IMR-90 (cell line): ENCODE measurements at regions not wholly inside any gene's neighbourhood (a gene's known extent, or its start where the extent isn't known, plus 50 kb on each side); places are given as distances from the start of the nearest gene placed in this dataset.

Source experiments
- ATAC-seq: fragments of 200-7000 bp; cut with Tn5 transposase; 2 replicates; pipeline ENCODE4 v1.9.1; 2020; ENCODE audit warnings: low read depth, mild to moderate bottlenecking, moderate library complexity
- BruUV-seq: library from RNA; stranded (reverse); fragments of 400-500 nt; replicated peaks from 2 replicates; lab custom pipeline; 2021; lab: Mats Ljungman, UMichigan
- CTCF ChIA-PET: fragments of 300-600 bp; formaldehyde crosslinking; extraction: SDS; loops from one replicate; lab custom pipeline; 2021; ENCODE audit warnings: antibody characterized with exemption; lab: Yijun Ruan, JAX
- POLR2A ChIA-PET: fragments of 300-600 bp; sonication (Branson Sonifier 250); formaldehyde crosslinking; loops from one replicate; lab custom pipeline; 2022; ENCODE audit warnings: antibody characterized with exemption; ENCODE audit not compliant: unreplicated experiment; lab: Charles Lee
- DNase-seq: peaks from one replicate; pipeline ENCODE4 v3.0.0; 2013
- H2AFZ ChIP-seq: replicated peaks from 2 replicates; pipeline ENCODE3; 2013; ENCODE audit warnings: low read length, mild to moderate bottlenecking; ENCODE audit not compliant: poor library complexity
- H2AK5ac ChIP-seq: 2 replicates; pipeline ENCODE4 v1.6.1; 2013; ENCODE audit warnings: low read depth, low read length, inconsistent platforms
- H2AK9ac ChIP-seq: replicated peaks from 2 replicates; pipeline ENCODE3; 2013; ENCODE audit warnings: mild to moderate bottlenecking, low read depth, low read length, moderate library complexity; ENCODE audit not compliant: poor library complexity
- H2BK120ac ChIP-seq: 2 replicates; pipeline ENCODE4 v1.6.1; 2013; ENCODE audit warnings: low read depth, low read length, inconsistent platforms
- H2BK15ac ChIP-seq: 3 replicates; pipeline ENCODE4 v1.6.1; 2013; ENCODE audit warnings: low read depth, low read length, inconsistent platforms
- H2BK20ac ChIP-seq: 2 replicates; pipeline ENCODE4 v1.6.1; 2013; ENCODE audit warnings: low read depth, mild to moderate bottlenecking, inconsistent platforms, low read length, moderate library complexity
- H2BK5ac ChIP-seq: 2 replicates; pipeline ENCODE4 v1.6.1; 2013; ENCODE audit warnings: mild to moderate bottlenecking, low read depth, low read length, inconsistent platforms; ENCODE audit not compliant: poor library complexity, severe bottlenecking
- H3K14ac ChIP-seq: replicated peaks from 2 replicates; pipeline ENCODE4 v1.6.1; 2013; ENCODE audit warnings: low read depth, low read length, inconsistent platforms
- H3K18ac ChIP-seq: 2 replicates; pipeline ENCODE4 v1.6.1; 2013; ENCODE audit warnings: low read depth, low read length, control low read depth
- H3K23ac ChIP-seq: 2 replicates; pipeline ENCODE4 v1.6.1; 2013; ENCODE audit warnings: low read depth, low read length, inconsistent platforms
- H3K27ac ChIP-seq: 2 replicates; pipeline ENCODE4 v1.5.1; 2013; ENCODE audit warnings: mild to moderate bottlenecking, control low read depth, low read length; ENCODE audit not compliant: insufficient read depth
- H3K27me3 ChIP-seq: 2 replicates; pipeline ENCODE4 v1.6.1; 2013; ENCODE audit warnings: low read length; ENCODE audit not compliant: control insufficient read depth, insufficient read depth
- H3K36me3 ChIP-seq: 2 replicates; pipeline ENCODE4 v1.6.1; 2013; ENCODE audit warnings: low read length, mixed read lengths; ENCODE audit not compliant: control insufficient read depth, insufficient read depth
- H3K4ac ChIP-seq: 2 replicates; pipeline ENCODE4 v1.6.1; 2013; ENCODE audit warnings: low read depth, low read length, inconsistent platforms
- H3K4me1 ChIP-seq: 2 replicates; pipeline ENCODE4 v1.6.1; 2013; ENCODE audit warnings: low read length, mixed read lengths; ENCODE audit not compliant: control insufficient read depth, insufficient read depth
- H3K4me2 ChIP-seq: 2 replicates; pipeline ENCODE4 v1.6.1; 2013; ENCODE audit warnings: low read depth, mild to moderate bottlenecking, control low read depth, low read length, moderate library complexity
- H3K4me3 ChIP-seq: 2 replicates; pipeline ENCODE4 v1.5.1; 2013; ENCODE audit warnings: low read depth, mild to moderate bottlenecking, control low read depth, low read length, moderate library complexity; ENCODE audit not compliant: insufficient read depth
- H3K56ac ChIP-seq: 2 replicates; pipeline ENCODE4 v1.6.1; 2013; ENCODE audit warnings: low read length, inconsistent platforms; ENCODE audit not compliant: insufficient read depth; ENCODE audit errors: extremely low read depth
- H3K79me1 ChIP-seq, 2 experiments: 2 replicates each; pipeline ENCODE4 v1.6.1; 2013; ENCODE audit warnings: low read length in 2 of 2, inconsistent platforms in 1 of 2, low read depth in 1 of 2
- H3K9ac ChIP-seq: 2 replicates; pipeline ENCODE4 v1.6.1; 2013; ENCODE audit warnings: low read depth, low read length, control low read depth
- H3K9me1 ChIP-seq: 2 replicates; pipeline ENCODE4 v1.6.1; 2013; ENCODE audit warnings: low read length, inconsistent platforms; ENCODE audit not compliant: insufficient read depth
- H3K9me3 ChIP-seq: 2 replicates; pipeline ENCODE4 v1.6.1; 2013; ENCODE audit warnings: low read length; ENCODE audit not compliant: control insufficient read depth, insufficient read depth
- H4K20me1 ChIP-seq: 2 replicates; pipeline ENCODE4 v1.6.1; 2013; ENCODE audit warnings: low read length, inconsistent platforms; ENCODE audit not compliant: insufficient read depth
- H4K5ac ChIP-seq: 2 replicates; pipeline ENCODE4 v1.6.1; 2013; ENCODE audit warnings: mild to moderate bottlenecking, low read depth, low read length, control low read depth
- H4K8ac ChIP-seq, 2 experiments: 2 replicates each; pipeline ENCODE4 v1.6.1; 2013; ENCODE audit warnings: low read depth in 2 of 2, low read length in 2 of 2, control low read depth in 1 of 2, inconsistent platforms in 1 of 2
- H4K91ac ChIP-seq: 2 replicates; pipeline ENCODE4 v1.6.1; 2013; ENCODE audit warnings: low read depth, low read length, inconsistent platforms; ENCODE audit not compliant: insufficient read depth
- BHLHE40 ChIP-seq: fragments of 150-350 bp; IDR thresholded peaks from 2 replicates; pipeline ENCODE4 v1.6.1; 2016; ENCODE audit warnings: mild to moderate bottlenecking, low read depth, low read length
- CEBPB ChIP-seq: IDR thresholded peaks from 2 replicates; pipeline ENCODE4 v1.6.1; 2012; ENCODE audit warnings: low read depth, low read length, improper control_type of control experiment
- CHD1 ChIP-seq: IDR thresholded peaks from 2 replicates; pipeline ENCODE4 v1.6.1; 2012; ENCODE audit warnings: low read depth, low read length, improper control_type of control experiment
- ELK1 ChIP-seq: fragments of 150-350 bp; IDR thresholded peaks from 2 replicates; pipeline ENCODE4 v1.6.1; 2016; ENCODE audit warnings: low read depth, mild to moderate bottlenecking, low read length, moderate library complexity, borderline replicate concordance
- FOS ChIP-seq: fragments of 150-350 bp; IDR thresholded peaks from 2 replicates; pipeline ENCODE4 v1.6.1; 2016; ENCODE audit warnings: low read depth, low read length
- MAFK ChIP-seq: IDR thresholded peaks from 2 replicates; pipeline ENCODE4 v1.6.1; 2012; ENCODE audit warnings: low read depth, low read length, improper control_type of control experiment
- MAZ ChIP-seq: IDR thresholded peaks from 2 replicates; pipeline ENCODE4 v1.6.1; 2012; ENCODE audit warnings: low read depth, mild to moderate bottlenecking, low read length, improper control_type of control experiment, moderate library complexity, borderline replicate concordance
- MXI1 ChIP-seq: IDR thresholded peaks from 2 replicates; pipeline ENCODE4 v1.6.1; 2012; ENCODE audit warnings: low read depth, mild to moderate bottlenecking, low read length, moderate library complexity, borderline replicate concordance
- NFE2L2 ChIP-seq: fragments of 150-350 bp; IDR thresholded peaks from 2 replicates; pipeline ENCODE4 v1.6.1; 2016; ENCODE audit warnings: low read depth, mild to moderate bottlenecking, low read length
- POLR2A ChIP-seq: IDR thresholded peaks from 2 replicates; pipeline ENCODE4 v1.6.1; 2012; ENCODE audit warnings: mild to moderate bottlenecking, low read depth, low read length
- RAD21 ChIP-seq: IDR thresholded peaks from 2 replicates; pipeline ENCODE4 v1.6.1; 2012; ENCODE audit warnings: low read length, improper control_type of control experiment
- RCOR1 ChIP-seq: IDR thresholded peaks from 2 replicates; pipeline ENCODE4 v1.6.1; 2012; ENCODE audit warnings: mild to moderate bottlenecking, low read length, improper control_type of control experiment; ENCODE audit not compliant: insufficient replicate concordance
- RFX5 ChIP-seq: IDR thresholded peaks from 2 replicates; pipeline ENCODE4 v1.8.0; 2012; ENCODE audit warnings: low read depth, mild to moderate bottlenecking, low read length, moderate library complexity
- WGBS, 2 experiments: methylation state at CpG; one replicate each; pipeline versions ENCODE4 v1.1.5 to v1.1.7; 2013; ENCODE audit warnings: missing lambda C conversion rate in 2 of 2; ENCODE audit not compliant: insufficient read length in 1 of 2; ENCODE audit errors: extremely low coverage in 2 of 2; 5-methylcytosine and 5-hydroxymethylcytosine counted together
- dilution Hi-C: fragments of 300-500 bp; cut with HindIII; formaldehyde crosslinking; loops from one replicate; pipeline ENCODE4 v1.14.3; 2018; ENCODE audit warnings: low sequenced_read_pairs; ENCODE audit not compliant: unreplicated experiment
- in situ Hi-C: fragments of 300-500 bp; cut with MboI; formaldehyde crosslinking; loops from 3 replicates; pipeline ENCODE4 v1.14.3; 2019; ENCODE audit warnings: low sequenced_read_pairs, inconsistent platforms, mixed read lengths
- intact Hi-C: fragments of 100-400 bp; cut with micrococcal nuclease; formaldehyde crosslinking; loops from 2 replicates; pipeline ENCODE4 v1.10.0; 2022
- TF ChIP-seq, protein P1 (sequence below): conservative IDR thresholded peaks from 2 replicates; pipeline ENCODE4 v1.5.1; 2012; ENCODE audit warnings: mild to moderate bottlenecking, low read depth, low read length, improper control_type of control experiment
- TF ChIP-seq, protein P2 (sequence below): fragments of 150-350 bp; IDR thresholded peaks from 2 replicates; pipeline ENCODE4 v1.6.1; 2017; ENCODE audit warnings: mild to moderate bottlenecking, antibody characterized with exemption, low read length, low read depth

DNA sequence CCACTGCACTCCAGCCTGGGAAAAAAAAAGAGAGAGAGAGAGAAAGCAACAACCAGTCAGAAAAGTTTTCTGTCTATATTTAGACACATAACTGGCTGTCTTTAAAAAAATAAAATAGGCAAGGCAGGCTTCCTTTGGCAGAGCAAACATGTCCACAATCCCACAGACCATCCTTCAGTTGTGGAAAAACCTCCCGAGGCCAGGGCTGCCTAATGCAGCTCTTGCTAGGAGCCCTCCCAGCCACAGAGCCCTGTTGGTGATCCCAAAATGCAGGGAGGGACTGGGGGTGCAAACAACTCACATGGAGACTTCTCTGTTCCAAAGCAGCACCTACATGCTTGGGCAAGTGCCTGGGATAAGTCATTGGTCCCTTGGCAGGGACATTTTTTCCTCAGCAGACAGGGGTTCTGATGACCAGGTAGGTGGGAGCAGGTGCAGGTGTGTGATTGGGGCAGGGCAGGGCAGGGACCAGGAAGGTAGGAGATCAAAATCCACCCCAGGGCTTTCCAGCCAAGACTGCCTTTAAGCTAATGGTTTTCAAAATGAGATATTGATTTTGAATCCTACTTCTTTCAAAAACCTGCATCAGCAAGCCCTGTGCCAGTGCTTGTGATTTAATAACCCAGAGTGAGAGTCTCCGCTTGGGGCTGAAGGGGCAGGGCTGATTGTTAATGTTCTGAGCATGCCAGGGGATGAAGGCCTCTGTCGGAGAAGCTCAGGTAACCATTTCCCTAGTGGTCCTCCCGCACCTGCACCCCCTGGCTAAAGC is 178.5 kb downstream of the USP12 start:
- WGBS, 2 experiments: no CpG with 5 or more reads among the region's 4 CpGs
- H2BK20ac ChIP-seq: no peak overlapping the region
- H3K79me1 ChIP-seq: no peaks in the 10 kb centered on the region
- ChIA-PET POLR2A (no interaction called here), CTCF (no interaction called here)
- peaks cover 6% of the 10 kb centered on the region; the same call in 1 of the 2 replicates for H3K9me1 ChIP-seq
- DNase-seq: no peak
- H2BK5ac ChIP-seq: no peak overlapping the region
- no peaks in the 10 kb centered on the region for H3K9me3 ChIP-seq
- no peak overlapping the region for H2BK120ac ChIP-seq
- H3K14ac ChIP-seq: no peak overlapping the region
- H4K5ac ChIP-seq: no peak overlapping the region
- H2AK5ac ChIP-seq: no peak overlapping the region
- peaks cover 12% of the 10 kb centered on the region for H3K4me1 ChIP-seq
- H3K23ac ChIP-seq: no peak overlapping the region
- H3K4ac ChIP-seq: 0 out of 2 replicates have a peak overlapping the region, but pooled peaks have one; percentile 1
- no peak overlapping the region for H3K4me2 ChIP-seq
- peak overlapping the region; percentile 34 for H2AFZ ChIP-seq
- no peak overlapping the region for H3K18ac ChIP-seq
- H3K56ac ChIP-seq: no peak overlapping the region
- ATAC-seq: no peak
- no peaks in the 10 kb centered on the region for H3K36me3 ChIP-seq
- no TSS peak for BruUV-seq
- H2AK9ac ChIP-seq: no peak overlapping the region
- H2BK15ac ChIP-seq: no peak overlapping the region
- TF ChIP-seq RFX5: no peak
- TF ChIP-seq BHLHE40: no peak
- TF ChIP-seq MAFK: no peak
- TF ChIP-seq RCOR1: no peak
- TF ChIP-seq NFE2L2: no peak
- TF ChIP-seq, protein P1, sequence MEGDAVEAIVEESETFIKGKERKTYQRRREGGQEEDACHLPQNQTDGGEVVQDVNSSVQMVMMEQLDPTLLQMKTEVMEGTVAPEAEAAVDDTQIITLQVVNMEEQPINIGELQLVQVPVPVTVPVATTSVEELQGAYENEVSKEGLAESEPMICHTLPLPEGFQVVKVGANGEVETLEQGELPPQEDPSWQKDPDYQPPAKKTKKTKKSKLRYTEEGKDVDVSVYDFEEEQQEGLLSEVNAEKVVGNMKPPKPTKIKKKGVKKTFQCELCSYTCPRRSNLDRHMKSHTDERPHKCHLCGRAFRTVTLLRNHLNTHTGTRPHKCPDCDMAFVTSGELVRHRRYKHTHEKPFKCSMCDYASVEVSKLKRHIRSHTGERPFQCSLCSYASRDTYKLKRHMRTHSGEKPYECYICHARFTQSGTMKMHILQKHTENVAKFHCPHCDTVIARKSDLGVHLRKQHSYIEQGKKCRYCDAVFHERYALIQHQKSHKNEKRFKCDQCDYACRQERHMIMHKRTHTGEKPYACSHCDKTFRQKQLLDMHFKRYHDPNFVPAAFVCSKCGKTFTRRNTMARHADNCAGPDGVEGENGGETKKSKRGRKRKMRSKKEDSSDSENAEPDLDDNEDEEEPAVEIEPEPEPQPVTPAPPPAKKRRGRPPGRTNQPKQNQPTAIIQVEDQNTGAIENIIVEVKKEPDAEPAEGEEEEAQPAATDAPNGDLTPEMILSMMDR: no peak
- no peak for TF ChIP-seq MXI1
- TF ChIP-seq POLR2A: no peak
- no peak for TF ChIP-seq RAD21
- no peak for TF ChIP-seq FOS
- no peak for TF ChIP-seq CHD1
- TF ChIP-seq CEBPB: no peak
- no peak for TF ChIP-seq MAZ
- TF ChIP-seq, protein P2, sequence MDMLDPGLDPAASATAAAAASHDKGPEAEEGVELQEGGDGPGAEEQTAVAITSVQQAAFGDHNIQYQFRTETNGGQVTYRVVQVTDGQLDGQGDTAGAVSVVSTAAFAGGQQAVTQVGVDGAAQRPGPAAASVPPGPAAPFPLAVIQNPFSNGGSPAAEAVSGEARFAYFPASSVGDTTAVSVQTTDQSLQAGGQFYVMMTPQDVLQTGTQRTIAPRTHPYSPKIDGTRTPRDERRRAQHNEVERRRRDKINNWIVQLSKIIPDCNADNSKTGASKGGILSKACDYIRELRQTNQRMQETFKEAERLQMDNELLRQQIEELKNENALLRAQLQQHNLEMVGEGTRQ: no peak
- no peak for TF ChIP-seq ELK1
- no peaks in the 10 kb centered on the region; the same call in 1 of the 2 replicates for H3K27me3 ChIP-seq
- no peak overlapping the region for H3K27ac ChIP-seq
- H4K91ac ChIP-seq: no peak overlapping the region
- H3K9ac ChIP-seq: no peak overlapping the region
- H4K20me1 ChIP-seq: no peaks in the 10 kb centered on the region
- dilution Hi-C loops (no loop called here), in situ Hi-C loops (loop anchor here (25.0 kb wide), 1 partner anchor 619 kb away; the partner anchor contains the start of genes LNX2 and POLR1D), intact Hi-C loops (no loop called here)
- no peak overlapping the region for H3K4me3 ChIP-seq
- no peak overlapping the region for H4K8ac ChIP-seq
